Astrocyte (in vitro differentiated cells and primary cell): ENCODE measurements at regions not wholly inside any gene's neighbourhood (a gene's known extent, or its start where the extent isn't known, plus 50 kb on each side); places are given as distances from the start of the nearest gene placed in this dataset.
A peak's percentile ranks its signal among the peaks of the same experiment; 100 is the strongest.

ENCODE experiments used
- DNase-seq: peaks from one replicate; pipeline ENCODE4 v3.0.0-alpha.2; 2010; ENCODE audit warnings: low read depth
- FAIRE-seq: peaks from 2 replicates; lab custom pipeline; 2011; peaks lifted over from hg19 to GRCh38; lab: Jason Lieb, UNC
- H2AFZ ChIP-seq: 2 replicates; pipeline ENCODE4 v1.6.0; 2012; ENCODE audit warnings: low read depth, low read length, inconsistent platforms
- H3K27ac ChIP-seq: 2 replicates; pipeline ENCODE4 v1.5.1; 2011; ENCODE audit warnings: low read depth, low read length, inconsistent platforms
- H3K27me3 ChIP-seq: 2 replicates; pipeline ENCODE4 v1.6.0; 2011; ENCODE audit warnings: low read length, inconsistent platforms; ENCODE audit not compliant: insufficient read depth
- H3K36me3 ChIP-seq: 2 replicates; pipeline ENCODE4 v1.5.1; 2011; ENCODE audit warnings: low read length, inconsistent platforms; ENCODE audit not compliant: insufficient read depth
- H3K4me1 ChIP-seq: 2 replicates; pipeline ENCODE4 v1.5.1; 2011; ENCODE audit warnings: low read length, inconsistent platforms; ENCODE audit not compliant: insufficient read depth
- H3K4me2 ChIP-seq: 2 replicates; pipeline ENCODE4 v1.6.0; 2012; ENCODE audit warnings: low read length, inconsistent platforms
- H3K4me3 ChIP-seq: 2 replicates; pipeline ENCODE4 v1.5.1; 2011; ENCODE audit warnings: low read depth, mild to moderate bottlenecking, low read length, inconsistent platforms; ENCODE audit not compliant: insufficient read depth
- H3K79me2 ChIP-seq: 2 replicates; pipeline ENCODE4 v1.6.0; 2012; ENCODE audit warnings: mild to moderate bottlenecking, low read length, inconsistent platforms; ENCODE audit not compliant: insufficient read depth
- H3K9ac ChIP-seq: 2 replicates; pipeline ENCODE4 v1.6.0; 2012; ENCODE audit warnings: mild to moderate bottlenecking, low read length, inconsistent platforms
- H3K9me3 ChIP-seq: 2 replicates; pipeline ENCODE4 v1.5.1; 2012; ENCODE audit warnings: low read depth, mild to moderate bottlenecking, low read length, inconsistent platforms; ENCODE audit not compliant: insufficient read depth
- H4K20me1 ChIP-seq: 2 replicates; pipeline ENCODE4 v1.6.0; 2012; ENCODE audit warnings: low read length, inconsistent platforms; ENCODE audit not compliant: insufficient read depth
- H3K27ac Mint-ChIP-seq: one replicate; pipeline ENCODE4 v1.8.0; 2021; ENCODE audit warnings: mild to moderate bottlenecking, mixed read lengths; ENCODE audit not compliant: unreplicated experiment
- H3K27me3 Mint-ChIP-seq: one replicate; pipeline ENCODE4 v1.8.0; 2021; ENCODE audit warnings: low read depth, mixed read lengths; ENCODE audit not compliant: unreplicated experiment
- H3K36me3 Mint-ChIP-seq: one replicate; pipeline ENCODE4 v1.8.0; 2021; ENCODE audit warnings: low read depth, mixed read lengths; ENCODE audit not compliant: unreplicated experiment
- H3K4me1 Mint-ChIP-seq: one replicate; pipeline ENCODE4 v1.8.0; 2021; ENCODE audit warnings: low read depth, mixed read lengths; ENCODE audit not compliant: unreplicated experiment
- H3K4me3 Mint-ChIP-seq: one replicate; pipeline ENCODE4 v1.8.0; 2021; ENCODE audit warnings: mild to moderate bottlenecking, moderate library complexity, mixed read lengths; ENCODE audit not compliant: unreplicated experiment
- H3K9me3 Mint-ChIP-seq: one replicate; pipeline ENCODE4 v1.8.0; 2021; ENCODE audit warnings: mild to moderate bottlenecking, mixed read lengths; ENCODE audit not compliant: unreplicated experiment
- EZH2 ChIP-seq: IDR thresholded peaks from 2 replicates; pipeline ENCODE4 v1.6.1; 2012; ENCODE audit warnings: mild to moderate bottlenecking, low read length, inconsistent platforms; ENCODE audit not compliant: insufficient read depth
- TF ChIP-seq, protein P1 (sequence below): IDR thresholded peaks from 2 replicates; pipeline ENCODE4 v1.5.1; 2011; ENCODE audit warnings: low read depth, mild to moderate bottlenecking, inconsistent platforms, low read length, moderate library complexity; ENCODE audit not compliant: insufficient read depth

DNA sequence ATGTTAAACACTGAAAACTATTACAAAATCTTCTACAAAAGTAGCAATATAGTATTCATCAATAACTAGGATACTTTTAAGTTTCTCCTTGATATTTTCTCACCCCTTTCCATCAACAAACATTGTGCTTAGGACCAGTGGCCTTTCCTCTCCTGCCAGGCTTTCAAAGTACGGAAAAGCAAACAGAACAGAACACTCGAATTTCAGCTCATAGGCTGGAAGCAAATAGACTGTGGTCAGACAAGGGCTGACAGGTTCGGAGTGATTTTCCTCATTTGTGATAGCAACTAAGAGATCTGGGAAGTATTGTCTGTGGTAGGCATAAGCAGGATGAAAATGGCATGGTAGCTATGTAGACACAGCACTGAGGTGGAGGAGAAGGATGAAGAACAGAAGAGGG, 68.6 kb upstream of the SORBS2 start:
- H3K79me2 ChIP-seq = no peaks in the 10 kb centered on the region
- Mint-ChIP-seq H3K27me3 (no peaks in the 10 kb centered on the region), H3K36me3 (no peaks in the 10 kb centered on the region), H3K4me1 (peaks cover 14% of the 10 kb centered on the region), H3K27ac (peak overlapping the region; percentile 90), H3K4me3 (no peak overlapping the region), H3K9me3 (peaks cover 3% of the 10 kb centered on the region)
- DNase-seq (no peak), FAIRE-seq (no peak)
- no peak overlapping the region for H3K27ac ChIP-seq
- TF ChIP-seq, protein P1, sequence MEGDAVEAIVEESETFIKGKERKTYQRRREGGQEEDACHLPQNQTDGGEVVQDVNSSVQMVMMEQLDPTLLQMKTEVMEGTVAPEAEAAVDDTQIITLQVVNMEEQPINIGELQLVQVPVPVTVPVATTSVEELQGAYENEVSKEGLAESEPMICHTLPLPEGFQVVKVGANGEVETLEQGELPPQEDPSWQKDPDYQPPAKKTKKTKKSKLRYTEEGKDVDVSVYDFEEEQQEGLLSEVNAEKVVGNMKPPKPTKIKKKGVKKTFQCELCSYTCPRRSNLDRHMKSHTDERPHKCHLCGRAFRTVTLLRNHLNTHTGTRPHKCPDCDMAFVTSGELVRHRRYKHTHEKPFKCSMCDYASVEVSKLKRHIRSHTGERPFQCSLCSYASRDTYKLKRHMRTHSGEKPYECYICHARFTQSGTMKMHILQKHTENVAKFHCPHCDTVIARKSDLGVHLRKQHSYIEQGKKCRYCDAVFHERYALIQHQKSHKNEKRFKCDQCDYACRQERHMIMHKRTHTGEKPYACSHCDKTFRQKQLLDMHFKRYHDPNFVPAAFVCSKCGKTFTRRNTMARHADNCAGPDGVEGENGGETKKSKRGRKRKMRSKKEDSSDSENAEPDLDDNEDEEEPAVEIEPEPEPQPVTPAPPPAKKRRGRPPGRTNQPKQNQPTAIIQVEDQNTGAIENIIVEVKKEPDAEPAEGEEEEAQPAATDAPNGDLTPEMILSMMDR = no peak
- no peak for TF ChIP-seq EZH2
- H3K4me3 ChIP-seq = no peak overlapping the region
- H2AFZ ChIP-seq = no peak overlapping the region
- no peaks in the 10 kb centered on the region for H3K36me3 ChIP-seq
- H3K9me3 ChIP-seq = no peaks in the 10 kb centered on the region
- peaks cover under 1% of the 10 kb centered on the region for H3K4me1 ChIP-seq
- no peak overlapping the region for H3K4me2 ChIP-seq
- no peak overlapping the region for H3K9ac ChIP-seq
- no peaks in the 10 kb centered on the region for H3K27me3 ChIP-seq
- no peaks in the 10 kb centered on the region for H4K20me1 ChIP-seq

DNA sequence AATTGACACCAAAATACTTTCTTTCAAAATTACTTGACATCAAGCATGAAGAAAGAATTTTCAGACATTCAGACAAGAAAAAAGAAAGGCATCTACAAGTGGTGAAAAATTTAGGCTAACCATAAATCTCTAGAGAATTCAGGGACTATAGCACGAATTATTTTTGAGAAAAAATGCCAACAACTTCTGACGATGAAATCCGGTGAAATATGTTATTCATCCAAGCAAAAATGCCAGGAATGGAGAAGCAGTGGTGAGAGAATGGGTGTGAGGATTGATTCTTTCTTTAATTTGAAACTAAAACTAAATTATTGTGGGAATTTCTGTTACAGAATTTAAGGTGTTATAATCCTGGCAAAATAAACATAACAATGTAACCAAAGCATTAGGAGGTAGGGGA, 69.4 kb upstream of the SORBS2 start:
- no peak overlapping the region for H2AFZ ChIP-seq
- Mint-ChIP-seq H3K27me3 (no peaks in the 10 kb centered on the region), H3K9me3 (peaks cover 3% of the 10 kb centered on the region), H3K36me3 (no peaks in the 10 kb centered on the region), H3K4me3 (no peak overlapping the region), H3K4me1 (peaks cover 14% of the 10 kb centered on the region), H3K27ac (peak overlapping the region; percentile 90)
- no peaks in the 10 kb centered on the region for H3K79me2 ChIP-seq
- no peak overlapping the region for H3K27ac ChIP-seq
- H3K9ac ChIP-seq = no peak overlapping the region
- H3K27me3 ChIP-seq = no peaks in the 10 kb centered on the region
- no peaks in the 10 kb centered on the region for H4K20me1 ChIP-seq
- H3K4me2 ChIP-seq = peak overlapping the region; percentile 46
- no peaks in the 10 kb centered on the region for H3K9me3 ChIP-seq
- no peak for DNase-seq
- H3K36me3 ChIP-seq = no peaks in the 10 kb centered on the region
- H3K4me3 ChIP-seq = no peak overlapping the region
- TF ChIP-seq EZH2 = no peak
- TF ChIP-seq, protein P1 = no peak
- H3K4me1 ChIP-seq = no peaks in the 10 kb centered on the region
- FAIRE-seq = no peak

DNA sequence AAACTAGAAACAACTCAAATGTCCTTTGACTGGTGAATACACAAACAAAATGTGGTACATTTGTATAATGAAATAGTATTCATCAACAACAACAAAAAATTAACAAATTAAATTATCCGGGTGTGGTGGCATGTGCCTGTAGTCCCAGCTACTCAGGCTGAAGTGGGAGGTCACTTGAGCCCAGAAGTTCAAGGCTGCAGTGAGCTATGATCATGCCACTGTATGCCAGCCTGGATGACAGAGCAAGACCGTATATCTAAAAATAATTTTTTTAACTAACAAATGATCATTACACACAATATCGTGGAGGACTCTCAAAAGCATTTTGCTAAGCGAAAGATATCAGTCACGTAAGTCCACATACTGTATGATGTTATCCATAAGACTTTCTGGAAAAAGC, 71.6 kb upstream of the SORBS2 start:
- Histone ChIP-seq H3K36me3 (no peaks in the 10 kb centered on the region), H3K9me3 (no peaks in the 10 kb centered on the region), H2AFZ (no peak overlapping the region), H3K9ac (no peak overlapping the region), H3K4me2 (no peak overlapping the region), H3K4me1 (no peaks in the 10 kb centered on the region), H3K27me3 (no peaks in the 10 kb centered on the region), H3K4me3 (no peak overlapping the region), H3K79me2 (no peaks in the 10 kb centered on the region), H4K20me1 (no peaks in the 10 kb centered on the region), H3K27ac (no peak overlapping the region)
- Mint-ChIP-seq H3K36me3 (peaks cover 3% of the 10 kb centered on the region), H3K27me3 (no peaks in the 10 kb centered on the region), H3K9me3 (peaks cover 8% of the 10 kb centered on the region), H3K4me3 (no peak overlapping the region), H3K4me1 (peaks cover 14% of the 10 kb centered on the region), H3K27ac (no peak overlapping the region)
- DNase-seq (no peak), FAIRE-seq (no peak)
- TF ChIP-seq, protein P1 = no peak
- no peak for TF ChIP-seq EZH2
